SK-N-MC (cell line): ENCODE measurements at regions not wholly inside any gene's neighbourhood (a gene's known extent, or its start where the extent isn't known, plus 50 kb on each side); places are given as distances from the start of the nearest gene placed in this dataset.
"Not testable (repeated sequence)": the region's sequence is repeated elsewhere in the genome, so short reads cannot be mapped to it uniquely, and the experiment has no call there.

ENCODE experiments used
- DNase-seq: peaks from one replicate; pipeline ENCODE4 v3.0.0-alpha.2; 2011; ENCODE audit warnings: low read depth, low spot score
- H3K27ac ChIP-seq: fragments of 200-600 bp; sonication (generic); 2 replicates; pipeline ENCODE4 v1.5.1; 2016; ENCODE audit warnings: mixed run types
- H3K36me3 ChIP-seq: fragments of 200-600 bp; sonication (generic); 2 replicates; pipeline ENCODE4 v1.6.1; 2017; ENCODE audit warnings: antibody characterized with exemption, low read length, mixed read lengths; ENCODE audit not compliant: insufficient read depth
- H3K4me3 ChIP-seq: fragments of 200-600 bp; sonication (generic); 2 replicates; pipeline ENCODE4 v1.5.1; 2016
- H3K9ac ChIP-seq: fragments of 200-600 bp; sonication (generic); 2 replicates; pipeline ENCODE4 v1.8.0; 2017; ENCODE audit warnings: mixed run types, mixed read lengths; ENCODE audit not compliant: insufficient read length
- H3K9me3 ChIP-seq: fragments of 200-600 bp; sonication (generic); 2 replicates; pipeline ENCODE4 v1.6.1; 2017; ENCODE audit warnings: low read depth, mild to moderate bottlenecking, antibody characterized with exemption, low read length, moderate library complexity, mixed read lengths
- EZH2 ChIP-seq: fragments of 200-600 bp; sonication (generic); IDR thresholded peaks from one replicate; pipeline ENCODE4 v1.6.1; 2017; ENCODE audit warnings: antibody characterized with exemption
- FOXP2 ChIP-seq: optimal IDR thresholded peaks from 2 replicates; pipeline ENCODE3; 2011; ENCODE audit warnings: mild to moderate bottlenecking, moderate library complexity; ENCODE audit not compliant: insufficient read depth; ENCODE audit errors: extremely low read length, control extremely low read depth
- POLR2AphosphoS5 ChIP-seq: IDR thresholded peaks from 2 replicates; pipeline ENCODE4 v1.6.1; 2012; ENCODE audit warnings: mild to moderate bottlenecking, low read depth, low read length, borderline replicate concordance

GRCh38 chr2:236354056-236354940, 90.1 kb upstream of the ASB18 start:
- no peaks in the 10 kb centered on the region for H3K9me3 ChIP-seq
- no peak overlapping the region for H3K9ac ChIP-seq
- no peak for DNase-seq
- no peak overlapping the region for H3K27ac ChIP-seq
- no peak overlapping the region for H3K4me3 ChIP-seq
- TF ChIP-seq POLR2AphosphoS5 (no peak), FOXP2 (no peak), EZH2 (no peak)
- H3K36me3 ChIP-seq, result no peaks in the 10 kb centered on the region

GRCh38 chr2:236354973-236355595, 90.9 kb upstream of the ASB18 start:
- no peaks in the 10 kb centered on the region for H3K9me3 ChIP-seq
- no peak overlapping the region for H3K4me3 ChIP-seq
- no peaks in the 10 kb centered on the region for H3K36me3 ChIP-seq
- H3K9ac ChIP-seq, result no peak overlapping the region
- TF ChIP-seq POLR2AphosphoS5, result no peak
- TF ChIP-seq EZH2, result no peak
- TF ChIP-seq FOXP2, result no peak
- no peak overlapping the region for H3K27ac ChIP-seq
- no peak for DNase-seq

- TF ChIP-seq POLR2AphosphoS5 (no peak), EZH2 (no peak), FOXP2 (no peak)
- no peaks in the 10 kb centered on the region for H3K9me3 ChIP-seq
- no peaks in the 10 kb centered on the region for H3K36me3 ChIP-seq
- H3K9ac ChIP-seq, result no peak overlapping the region
- H3K4me3 ChIP-seq, result no peak overlapping the region
- DNase-seq, result no peak
- no peak overlapping the region for H3K27ac ChIP-seq
Observed at GRCh38 chr2:236355911-236356310, 91.7 kb upstream of the ASB18 start.

- not testable (repeated sequence) for DNase-seq, H3K9me3 ChIP-seq, H3K4me3 ChIP-seq, H3K9ac ChIP-seq, H3K36me3 ChIP-seq, H3K27ac ChIP-seq
Observed at GRCh38 chr2:236356321-236356720, 92.1 kb upstream of the ASB18 start.

GRCh38 chr2:236358482-236358881, 94.3 kb upstream of the ASB18 start:
- not testable (repeated sequence) for H3K9ac ChIP-seq, H3K27ac ChIP-seq, DNase-seq, H3K9me3 ChIP-seq, H3K4me3 ChIP-seq, H3K36me3 ChIP-seq

- H3K9me3 ChIP-seq, result no peaks in the 10 kb centered on the region
- TF ChIP-seq EZH2, result no peak
- TF ChIP-seq POLR2AphosphoS5, result no peak
- no peak for TF ChIP-seq FOXP2
- no peak for DNase-seq
- H3K9ac ChIP-seq, result no peak overlapping the region
- H3K36me3 ChIP-seq, result no peaks in the 10 kb centered on the region
- H3K27ac ChIP-seq, result no peak overlapping the region
- no peak overlapping the region for H3K4me3 ChIP-seq
Observed at GRCh38 chr2:236359426-236360045, 95.3 kb upstream of the ASB18 start.

- no peak for DNase-seq
- TF ChIP-seq EZH2 (no peak), POLR2AphosphoS5 (no peak), FOXP2 (no peak)
- H3K36me3 ChIP-seq, result no peaks in the 10 kb centered on the region
Observed at GRCh38 chr2:236360496-236360895, 96.3 kb upstream of the ASB18 start.

GRCh38 chr2:236363711-236364277, 99.6 kb upstream of the ASB18 start:
- H3K9ac ChIP-seq, result no peak overlapping the region
- no peak for DNase-seq
- TF ChIP-seq EZH2, result no peak
- no peak for TF ChIP-seq FOXP2
- TF ChIP-seq POLR2AphosphoS5, result no peak

More at GRCh38 chr2:236360496-236360895, 96.3 kb upstream of the ASB18 start:
- no peak overlapping the region for H3K27ac ChIP-seq
- no peak overlapping the region for H3K9ac ChIP-seq
- no peaks in the 10 kb centered on the region for H3K9me3 ChIP-seq
- no peak overlapping the region for H3K4me3 ChIP-seq

More at GRCh38 chr2:236363711-236364277, 99.6 kb upstream of the ASB18 start:
- Histone ChIP-seq H3K36me3 (no peaks in the 10 kb centered on the region), H3K9me3 (no peaks in the 10 kb centered on the region), H3K4me3 (no peak overlapping the region), H3K27ac (no peak overlapping the region)
